KBM-7 (cell line): ENCODE measurements at regions not wholly inside any gene's neighbourhood (a gene's known extent, or its start where the extent isn't known, plus 50 kb on each side); places are given as distances from the start of the nearest gene placed in this dataset.
"Not testable (repeated sequence)": the region's sequence is repeated elsewhere in the genome, so short reads cannot be mapped to it uniquely, and the experiment has no call there.

Source experiments
- DNase-seq: peaks from one replicate; pipeline ENCODE4 v3.0.0-alpha.2; 2015
- in situ Hi-C: fragments of 300-500 bp; cut with MboI; formaldehyde crosslinking; loops from 2 replicates; pipeline ENCODE4 v1.14.3; 2020; ENCODE audit warnings: low sequenced_read_pairs, low pct_unique_long_range_greater_than_20kb, mixed read lengths

DNA sequence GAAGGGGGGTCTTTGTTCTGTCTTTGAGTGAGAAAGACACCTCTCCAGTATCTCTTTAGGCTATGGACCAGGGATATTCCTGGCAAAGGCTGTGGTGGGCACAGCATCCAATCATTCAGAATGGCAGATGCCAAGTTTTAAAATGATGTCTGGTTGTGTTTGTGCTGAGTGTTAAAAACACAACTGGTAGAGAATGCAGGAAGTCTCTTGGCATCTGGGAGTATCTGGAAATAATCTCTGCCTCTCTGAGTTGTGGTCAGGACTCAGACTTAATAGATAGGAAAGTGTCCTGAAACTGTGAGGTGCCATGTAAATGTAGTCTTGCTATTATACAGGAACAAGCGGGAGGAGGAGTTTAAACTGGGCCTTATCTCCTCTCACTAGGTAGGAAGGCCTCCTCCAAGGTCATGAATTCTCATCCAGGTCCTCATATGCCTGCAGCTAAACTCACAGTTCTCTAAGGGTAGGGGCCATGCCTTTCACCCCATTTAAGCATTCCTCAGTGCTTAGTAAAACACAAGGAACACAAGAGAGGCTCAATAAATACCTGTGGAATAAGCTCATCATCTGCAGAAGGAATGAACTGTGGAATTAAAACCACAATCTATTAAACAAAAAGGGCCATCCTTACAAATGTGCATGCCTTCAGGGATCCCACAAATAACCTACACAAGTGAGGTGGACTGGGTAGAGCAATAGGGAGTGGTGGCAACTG lies 317.6 kb downstream of the CBLN1 start:
- in situ Hi-C loops, result no loop called here
- DNase-seq, result no peak

DNA sequence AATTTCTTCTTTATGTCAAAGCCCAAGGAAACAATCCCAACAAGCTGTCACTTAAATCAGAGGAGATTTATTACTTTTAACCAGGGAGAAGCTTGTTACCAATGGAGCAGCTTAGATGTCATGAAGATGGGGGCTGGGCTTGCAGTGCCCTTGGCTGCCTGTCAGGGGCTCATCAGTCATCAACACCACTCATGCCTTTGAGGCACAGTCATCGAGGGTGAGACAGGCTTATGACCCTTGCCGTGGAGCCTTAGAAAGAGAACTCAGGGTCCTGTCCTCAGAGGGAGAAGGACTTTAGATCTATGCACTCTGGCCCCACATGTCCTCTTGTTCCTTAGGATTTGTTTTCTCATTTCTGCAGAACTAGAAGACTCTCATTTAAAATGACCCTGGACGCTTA lies 318.3 kb downstream of the CBLN1 start:
- DNase-seq, result no peak

GRCh38 chr16:48961546-48961945 lies 320.1 kb downstream of the CBLN1 start:
- DNase-seq, result no peak
- in situ Hi-C loops, result no loop called here

More for the DNA sequence above, 318.3 kb downstream of the CBLN1 start:
- in situ Hi-C loops, result no loop called here

- in situ Hi-C loops, result no loop called here
- DNase-seq, result no peak
Observed at GRCh38 chr16:48960830-48961229, 320.8 kb downstream of the CBLN1 start.

- in situ Hi-C loops, result no loop called here
Observed at GRCh38 chr16:48959747-48960146, 321.9 kb downstream of the CBLN1 start.

GRCh38 chr16:48959204-48959603 lies 322.4 kb downstream of the CBLN1 start:
- in situ Hi-C loops, result no loop called here
- no peak for DNase-seq

More at GRCh38 chr16:48959747-48960146, 321.9 kb downstream of the CBLN1 start:
- no peak for DNase-seq

DNA sequence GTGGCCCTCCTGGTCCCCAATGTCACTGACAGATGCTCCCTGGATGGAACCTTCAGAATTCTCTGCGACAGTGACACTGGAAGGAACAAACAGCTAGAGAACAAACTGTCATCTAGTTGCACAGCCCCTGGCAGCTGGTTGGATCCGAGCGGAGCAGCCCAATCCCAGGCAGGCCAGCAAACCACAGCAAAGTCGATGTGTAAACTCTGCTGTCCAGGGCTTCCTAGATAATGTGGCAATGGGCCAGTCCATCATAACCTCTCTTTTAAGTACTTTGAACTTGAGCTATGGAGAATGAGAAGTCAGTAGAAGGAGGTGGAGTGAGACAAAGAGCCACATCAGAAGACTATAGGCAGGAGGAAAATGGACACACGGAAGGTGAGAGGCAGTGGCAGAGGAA lies 323.0 kb downstream of the CBLN1 start:
- in situ Hi-C loops, result no loop called here
- no peak for DNase-seq

GRCh38 chr16:48956620-48957019 lies 325.0 kb downstream of the CBLN1 start:
- in situ Hi-C loops, result no loop called here
- no peak for DNase-seq

- DNase-seq, result no peak
- in situ Hi-C loops, result no loop called here
Observed at GRCh38 chr16:48955837-48956236, 325.8 kb downstream of the CBLN1 start.

DNA sequence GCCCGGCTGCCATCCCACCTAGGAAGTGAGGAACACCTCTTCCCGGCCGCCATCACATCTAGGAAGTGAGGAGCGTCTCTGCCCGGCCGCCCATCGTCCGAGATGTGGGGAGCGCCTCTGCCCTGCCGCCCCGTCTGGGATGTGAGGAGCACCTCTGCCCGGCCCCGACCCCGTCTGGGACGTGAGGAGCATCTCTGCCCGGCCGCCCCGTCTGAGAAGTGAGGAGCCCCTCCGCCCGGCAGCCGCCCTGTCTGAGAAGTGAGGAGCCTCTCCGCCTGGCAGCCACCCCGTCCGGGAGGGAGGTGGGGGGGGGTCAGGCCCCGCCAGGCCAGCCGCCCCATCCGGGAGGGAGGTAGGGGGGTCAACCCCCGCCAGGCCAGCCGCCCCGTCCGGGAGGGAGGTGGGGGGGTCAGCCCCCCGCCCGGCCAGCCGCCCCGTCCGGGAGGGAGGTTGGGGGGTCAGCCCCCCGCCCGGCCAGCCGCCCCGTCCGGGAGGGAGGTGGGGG lies 330.0 kb downstream of the CBLN1 start:
- in situ Hi-C loops, DNase-seq: not testable (repeated sequence)

DNA sequence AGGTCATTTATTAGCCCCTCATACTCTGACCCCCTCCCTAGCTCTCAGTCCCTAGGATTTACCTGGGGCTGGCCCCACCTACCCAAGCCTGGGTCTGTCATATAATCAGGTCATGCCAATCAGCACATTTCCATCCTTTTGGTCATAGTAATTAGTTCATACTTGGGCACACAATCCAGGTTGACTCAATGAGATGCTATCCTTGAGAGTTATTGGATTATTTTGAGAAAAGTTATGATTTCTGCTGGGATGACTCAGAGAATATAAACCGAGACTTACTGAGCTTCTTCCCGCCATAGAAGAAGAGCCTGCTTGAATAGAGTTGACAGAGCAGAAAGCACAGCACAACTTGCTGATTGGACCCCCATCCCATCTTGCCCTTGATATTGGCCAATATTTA lies 331.5 kb downstream of the CBLN1 start:
- no peak for DNase-seq
- in situ Hi-C loops, result no loop called here

DNA sequence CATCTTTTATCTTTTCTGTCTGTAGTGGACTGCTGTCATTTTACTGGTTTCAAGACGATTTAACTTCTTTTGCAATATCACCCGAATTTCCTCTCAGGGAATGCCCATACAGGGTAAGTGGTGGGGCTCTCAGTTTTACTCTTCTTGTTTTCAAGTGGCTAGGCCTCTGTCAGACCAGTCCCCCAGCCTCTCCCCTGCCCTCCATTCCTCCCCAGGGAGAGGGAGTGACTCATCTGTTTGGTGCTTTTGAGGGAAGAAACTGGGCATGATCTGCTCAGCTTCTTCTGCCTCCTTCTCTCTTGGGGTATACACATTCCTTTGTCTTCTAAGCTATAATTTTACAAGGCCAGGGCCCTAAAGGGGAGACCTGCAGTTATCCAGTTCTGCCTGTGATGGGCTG lies 332.0 kb downstream of the CBLN1 start:
- no peak for DNase-seq
- in situ Hi-C loops, result no loop called here

DNA sequence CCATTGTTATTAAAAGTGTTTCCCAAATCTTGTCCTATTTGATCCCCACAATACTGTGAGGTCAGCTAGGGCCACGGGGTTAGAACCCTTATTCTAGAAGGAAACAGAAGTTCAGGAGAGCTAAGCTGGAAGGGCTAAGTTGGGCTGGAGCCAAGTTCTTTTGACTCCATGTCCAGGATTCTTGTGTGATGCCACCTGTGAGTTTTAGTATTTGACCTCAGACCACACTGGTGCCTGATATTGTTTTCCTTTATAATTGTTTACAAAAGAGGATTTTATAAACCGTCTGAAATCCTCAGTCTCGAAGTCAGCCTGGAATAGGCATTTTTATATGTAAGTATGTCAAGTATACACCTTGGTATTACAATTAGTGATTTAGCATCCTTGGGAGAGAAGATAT lies 332.7 kb downstream of the CBLN1 start:
- DNase-seq, result no peak
- in situ Hi-C loops, result no loop called here

- DNase-seq, result no peak
- in situ Hi-C loops, result no loop called here
Observed at GRCh38 chr16:48947371-48947713, 334.3 kb downstream of the CBLN1 start.

- in situ Hi-C loops, result no loop called here
- no peak for DNase-seq
Observed at GRCh38 chr16:48946686-48947370, 334.8 kb downstream of the CBLN1 start.

DNA sequence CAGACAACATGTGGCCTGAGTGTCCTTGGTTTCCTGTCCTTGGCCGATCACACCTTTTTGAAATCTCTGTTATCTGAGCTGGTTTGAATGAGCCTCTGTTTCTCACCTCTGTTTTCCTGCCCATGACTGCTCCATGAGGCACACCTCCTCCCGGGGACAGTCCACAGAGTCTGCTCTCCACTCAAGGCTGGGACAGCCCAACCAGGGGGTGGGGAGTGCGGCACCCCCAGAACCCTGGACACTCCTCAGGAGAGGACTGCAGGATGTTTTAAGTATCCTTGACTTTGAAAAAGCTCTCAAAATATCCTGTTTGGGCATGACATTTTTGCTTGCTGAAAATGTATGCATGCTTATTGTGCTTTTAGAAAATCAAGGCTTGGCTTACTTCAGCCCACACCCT lies 333.0 kb upstream of the N4BP1 start:
- DNase-seq, result no peak
- in situ Hi-C loops, result no loop called here

DNA sequence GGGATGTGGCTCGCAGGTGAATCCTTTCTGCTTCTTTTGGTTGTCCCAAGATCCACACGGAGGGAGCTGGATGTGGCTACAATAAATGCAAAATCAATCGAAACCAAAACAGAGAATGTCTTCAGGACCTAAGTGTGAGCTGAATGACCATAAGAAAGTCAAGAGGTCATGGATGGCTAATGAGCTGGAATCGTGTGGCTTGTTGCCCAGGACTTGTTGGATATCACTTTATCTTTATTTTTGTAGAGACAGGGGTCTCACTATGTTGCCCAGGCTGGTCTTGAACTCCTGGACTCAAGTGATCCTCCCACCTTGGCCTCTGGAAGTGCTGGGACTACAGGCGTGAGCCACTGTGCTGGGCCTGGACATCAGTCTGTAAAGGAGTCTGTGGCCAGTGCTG lies 326.8 kb upstream of the N4BP1 start:
- in situ Hi-C loops, result no loop called here
- no peak for DNase-seq

DNA sequence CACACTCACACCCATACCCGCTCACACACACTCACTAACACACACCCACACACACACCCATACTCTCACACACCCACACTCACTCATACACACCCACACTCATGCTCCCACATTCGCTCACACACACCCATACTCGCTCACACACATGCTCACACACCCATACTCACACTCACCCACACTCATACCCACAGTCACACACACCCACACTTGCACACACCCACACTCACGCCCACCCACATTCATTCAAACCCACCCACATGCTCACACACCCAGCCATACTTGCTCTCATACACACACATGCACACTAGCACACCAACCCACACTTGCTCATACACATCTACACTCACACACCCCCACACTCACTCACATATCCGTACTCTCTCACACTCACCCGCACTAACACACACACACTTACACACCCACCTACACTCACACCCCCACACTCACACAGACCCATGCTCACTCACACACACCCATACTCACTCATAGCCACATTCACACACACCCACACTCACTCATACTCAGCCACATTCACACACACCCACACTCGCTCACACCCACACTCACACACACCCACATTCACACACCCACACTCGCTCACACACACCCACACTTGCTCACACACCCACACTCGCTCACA lies 322.4 kb upstream of the N4BP1 start:
- no peak for DNase-seq
- in situ Hi-C loops, result no loop called here

- DNase-seq, result no peak
- in situ Hi-C loops, result no loop called here
Observed at GRCh38 chr16:48930951-48931553, 321.1 kb upstream of the N4BP1 start.

- in situ Hi-C loops, result no loop called here
- DNase-seq, result no peak
Observed at GRCh38 chr16:48919791-48920190, 309.8 kb upstream of the N4BP1 start.
